ENCODE measurements at regions not wholly inside any gene's neighbourhood (a gene's known extent, or its start where the extent isn't known, plus 50 kb on each side); places are given as distances from the start of the nearest gene placed in this dataset.

GRCh38 chr5:4766101-4766500, 374.0 kb upstream of the ADAMTS16 start:
- no peak for DNase-seq (ENCODE audit: low read depth)
- no peak for TF ChIP-seq CTCF (conservative IDR thresholded peaks at IDR 0.05; ENCODE audit: low read length)
- H3K4me3 ChIP-seq (ENCODE audit: low read length): no peak overlapping the region

GRCh38 chr5:4772591-4772990, 367.5 kb upstream of the ADAMTS16 start:
- peak; percentile 1 for DNase-seq (ENCODE audit: low read depth)
- no peak overlapping the region for H3K4me3 ChIP-seq (ENCODE audit: low read length)
- no peak for TF ChIP-seq CTCF (conservative IDR thresholded peaks at IDR 0.05; ENCODE audit: low read length)

- TF ChIP-seq CTCF (conservative IDR thresholded peaks at IDR 0.05; ENCODE audit: low read length): no peak
- H3K4me3 ChIP-seq (ENCODE audit: low read length): no peak overlapping the region
- DNase-seq (ENCODE audit: low read depth): no peak
Measured at GRCh38 chr5:4773827-4774317, 366.3 kb upstream of the ADAMTS16 start.

- no peak for DNase-seq (ENCODE audit: low read depth)
- TF ChIP-seq CTCF (conservative IDR thresholded peaks at IDR 0.05; ENCODE audit: low read length): no peak
- no peak overlapping the region for H3K4me3 ChIP-seq (ENCODE audit: low read length)
Measured at GRCh38 chr5:4777435-4777834, 362.7 kb upstream of the ADAMTS16 start.

GRCh38 chr5:4780633-4781032, 359.5 kb upstream of the ADAMTS16 start:
- TF ChIP-seq CTCF (conservative IDR thresholded peaks at IDR 0.05; ENCODE audit: low read length): no peak
- H3K4me3 ChIP-seq (ENCODE audit: low read length): no peak overlapping the region
- no peak for DNase-seq (ENCODE audit: low read depth)

GRCh38 chr5:4781299-4781698, 358.8 kb upstream of the ADAMTS16 start:
- no peak overlapping the region for H3K4me3 ChIP-seq (ENCODE audit: low read length)

More at GRCh38 chr5:4781299-4781698, 358.8 kb upstream of the ADAMTS16 start:
- no peak for DNase-seq (ENCODE audit: low read depth)
- no peak for TF ChIP-seq CTCF (conservative IDR thresholded peaks at IDR 0.05; ENCODE audit: low read length)

Data from AG10803 (cell line).